NCI-H446 (cell line): ENCODE measurements at regions not wholly inside any gene's neighbourhood (a gene's known extent, or its start where the extent isn't known, plus 50 kb on each side); places are given as distances from the start of the nearest gene placed in this dataset.
"Not testable (repeated sequence)": the region's sequence is repeated elsewhere in the genome, so short reads cannot be mapped to it uniquely, and the experiment has no call there.

Experiments
- DNase-seq, 2 experiments: peaks; one replicate each; lab custom pipeline; 2025; lab: John Stamatoyannopoulos, UW

- no peak for DNase-seq
Measured at GRCh38 chr2:75894170-75894569, 183.5 kb upstream of the GCFC2 start.

DNA sequence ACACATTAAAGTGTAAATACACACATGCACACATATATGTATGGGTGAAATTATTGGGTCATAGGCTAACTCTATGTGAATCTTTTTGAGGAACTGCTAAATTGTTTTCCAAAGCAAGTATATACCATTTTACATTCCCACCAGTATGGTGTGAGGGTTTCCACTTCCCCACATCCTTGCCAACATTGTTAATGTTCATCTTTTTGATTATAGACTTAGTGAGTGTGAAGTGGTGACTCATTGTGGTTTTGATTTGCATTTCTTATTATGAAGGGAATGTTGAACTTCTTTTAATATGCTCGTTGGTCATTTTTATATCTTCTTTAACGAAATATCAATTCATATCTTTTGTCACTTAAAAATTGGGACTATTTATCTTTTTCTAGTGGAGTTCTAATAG, 181.8 kb upstream of the GCFC2 start:
- no peak for DNase-seq

DNA sequence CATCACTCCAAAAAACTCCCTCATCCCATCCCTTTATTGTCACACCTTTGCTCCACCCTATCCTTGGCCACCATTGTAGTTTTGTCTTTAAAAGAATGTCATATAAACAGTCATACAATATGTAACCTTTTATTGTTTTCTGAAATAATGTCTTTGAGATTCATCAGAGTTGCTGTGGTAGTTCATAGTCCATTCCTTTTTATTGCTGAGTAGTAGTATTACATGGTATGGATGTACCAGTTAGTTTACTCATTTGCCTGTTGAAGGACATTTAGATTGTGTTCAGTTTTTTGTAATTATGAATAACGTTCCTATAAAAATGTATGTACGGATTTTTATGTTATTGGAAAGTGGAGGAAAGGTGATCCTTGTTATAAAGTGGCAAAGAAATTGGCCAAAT, 171.8 kb upstream of the GCFC2 start:
- DNase-seq: no peak

- not testable (repeated sequence) for DNase-seq
Measured at GRCh38 chr2:75875606-75876005, 164.9 kb upstream of the GCFC2 start.

- not testable (repeated sequence) for DNase-seq
Measured at GRCh38 chr2:75871762-75872614, 161.3 kb upstream of the GCFC2 start.

DNA sequence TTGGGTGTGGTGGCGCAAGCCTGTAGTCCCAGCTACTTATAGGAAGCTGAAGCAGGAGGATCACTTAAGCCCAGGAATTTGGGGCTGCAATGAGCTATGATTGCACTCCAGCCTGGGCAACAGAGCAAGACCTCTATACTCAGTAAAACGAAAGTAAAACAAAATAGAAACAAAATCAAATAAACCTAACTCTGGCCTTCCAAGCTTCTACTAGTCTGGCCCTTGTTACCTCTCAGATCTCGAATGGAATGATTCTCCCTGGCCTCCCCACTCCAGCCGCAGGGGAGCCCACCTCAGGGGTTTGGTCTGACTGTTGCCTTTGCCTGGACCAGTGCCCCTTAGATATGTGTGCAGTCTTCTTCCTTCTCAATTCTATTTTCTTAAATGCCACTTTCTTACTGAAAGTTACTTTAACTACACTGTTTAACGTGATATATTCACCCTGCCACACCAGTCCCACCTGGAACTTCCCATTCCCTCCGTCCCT, 160.0 kb upstream of the GCFC2 start:
- DNase-seq: no peak

GRCh38 chr2:75870133-75870532, 159.4 kb upstream of the GCFC2 start:
- no peak for DNase-seq

DNA sequence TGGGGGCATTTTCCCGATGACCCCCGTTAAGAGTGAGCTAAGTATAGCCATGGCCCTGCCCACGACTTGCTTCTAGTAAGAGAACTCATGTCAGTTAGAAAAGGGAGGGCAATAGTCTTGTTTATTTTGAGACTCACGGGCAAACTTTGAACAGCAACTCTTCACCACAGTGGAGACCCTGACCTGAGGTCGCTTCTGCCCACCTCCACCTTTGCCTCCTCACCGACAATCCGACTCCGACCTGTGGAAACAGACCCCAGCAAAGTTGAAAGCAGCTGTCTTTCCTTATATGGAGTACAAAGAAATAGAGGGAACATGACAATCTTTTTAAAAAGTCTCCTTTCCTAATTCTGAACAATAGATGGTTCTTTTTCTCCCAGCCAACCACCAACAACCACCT, 155.0 kb upstream of the GCFC2 start:
- no peak for DNase-seq

GRCh38 chr2:75865083-75865482, 154.4 kb upstream of the GCFC2 start:
- no peak for DNase-seq

DNA sequence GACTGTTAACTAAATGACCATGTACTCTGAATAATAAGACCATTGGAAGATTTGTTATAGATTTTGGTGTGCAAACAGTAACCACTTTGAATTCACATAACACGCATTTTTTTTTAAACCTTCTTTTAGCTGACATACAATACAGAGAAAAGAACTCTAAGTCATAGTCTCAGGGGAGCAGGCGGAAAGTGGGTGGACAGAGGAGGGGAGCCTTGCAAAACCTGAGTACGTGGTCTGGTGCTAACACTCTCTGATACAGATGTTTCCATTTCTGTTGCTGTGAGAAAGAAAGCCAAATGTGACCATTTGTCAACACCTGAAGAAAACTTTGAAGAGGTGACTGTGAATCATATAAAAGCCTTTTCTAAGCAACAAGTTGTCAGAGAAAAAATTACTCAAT, 151.8 kb upstream of the GCFC2 start:
- DNase-seq: no peak

DNA sequence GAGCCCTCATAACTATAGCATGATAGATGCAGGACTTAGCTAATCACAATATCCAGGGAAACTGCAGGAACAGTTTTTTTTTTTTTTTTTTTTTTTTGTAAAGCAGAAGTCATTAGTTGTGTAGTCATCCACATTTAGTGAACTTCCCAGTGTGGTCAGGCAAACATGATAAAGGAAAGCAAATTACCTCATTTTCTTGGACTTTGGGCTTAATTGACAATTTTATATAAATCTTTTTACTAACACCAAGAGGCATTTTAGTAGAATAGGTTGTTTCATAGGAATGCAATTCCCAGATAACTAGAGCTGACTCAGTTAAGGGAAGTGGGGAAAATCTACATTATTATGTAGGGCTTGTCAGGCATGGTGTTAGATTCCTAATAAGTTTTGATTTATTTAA, 142.7 kb upstream of the GCFC2 start:
- no peak for DNase-seq

GRCh38 chr2:75852639-75853038, 141.9 kb upstream of the GCFC2 start:
- DNase-seq: no peak

DNA sequence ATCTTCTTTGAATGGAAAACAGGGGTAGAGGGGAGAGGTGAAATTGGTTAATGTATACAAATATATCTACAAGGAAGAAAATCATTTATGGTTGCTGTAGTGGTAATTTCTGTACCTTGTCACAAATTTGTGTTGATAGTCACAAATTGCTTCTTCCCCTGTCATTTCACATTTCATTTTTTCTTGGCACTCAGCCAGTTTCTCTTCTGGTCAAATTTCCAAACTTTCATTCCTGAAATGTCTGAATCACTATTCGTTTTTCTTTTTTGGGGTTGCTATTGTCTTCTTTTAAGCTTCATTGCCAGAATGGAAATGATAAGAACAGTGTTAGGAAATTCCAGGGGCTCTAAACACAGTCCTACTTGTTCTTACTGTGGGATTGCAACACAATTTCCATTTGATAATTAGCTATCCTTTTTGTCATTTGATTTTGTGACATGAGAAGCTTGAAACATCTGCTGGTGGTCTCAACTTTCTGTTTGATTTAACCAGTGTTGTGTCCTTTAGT, 136.0 kb upstream of the GCFC2 start:
- no peak for DNase-seq

DNA sequence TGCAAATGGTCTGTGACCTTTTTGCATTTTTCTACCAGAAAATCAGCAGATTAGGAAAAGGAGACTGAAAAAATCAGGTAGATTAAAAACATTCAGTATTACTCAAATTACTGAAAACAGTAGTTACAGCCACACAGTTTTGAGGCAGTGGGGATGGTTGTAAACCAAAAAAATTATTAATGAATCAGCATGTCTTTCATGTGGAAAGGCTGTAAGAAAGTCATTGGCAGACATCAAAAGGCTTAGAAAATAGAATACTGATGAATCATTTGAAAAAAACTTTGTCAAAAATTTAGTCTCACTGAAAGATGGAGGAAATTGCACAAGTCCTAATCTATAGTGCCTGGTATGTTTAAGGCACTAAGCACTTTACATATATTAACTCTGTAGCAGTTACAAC, 133.9 kb upstream of the GCFC2 start:
- no peak for DNase-seq

DNA sequence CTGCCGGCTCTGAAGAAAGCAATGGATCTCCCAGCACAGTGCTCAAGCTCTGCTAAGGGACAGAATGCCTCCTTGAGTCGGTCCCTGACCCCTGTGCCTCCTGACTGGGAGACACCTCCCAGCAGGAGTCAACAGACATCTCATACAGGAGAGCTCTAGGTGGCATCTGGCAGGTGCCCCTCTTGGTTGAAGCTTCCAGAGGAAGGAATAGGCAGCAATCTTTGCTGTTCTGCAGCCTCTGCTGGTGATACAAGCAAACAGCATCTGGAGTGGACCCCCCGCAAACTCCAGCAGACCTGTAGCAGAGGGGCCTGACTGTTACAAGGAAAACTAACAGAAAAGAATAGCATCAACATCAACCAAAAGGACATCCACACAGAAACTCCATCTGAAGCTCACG, 123.9 kb upstream of the GCFC2 start:
- not testable (repeated sequence) for DNase-seq

GRCh38 chr2:75833386-75833785, 122.7 kb upstream of the GCFC2 start:
- no peak for DNase-seq

DNA sequence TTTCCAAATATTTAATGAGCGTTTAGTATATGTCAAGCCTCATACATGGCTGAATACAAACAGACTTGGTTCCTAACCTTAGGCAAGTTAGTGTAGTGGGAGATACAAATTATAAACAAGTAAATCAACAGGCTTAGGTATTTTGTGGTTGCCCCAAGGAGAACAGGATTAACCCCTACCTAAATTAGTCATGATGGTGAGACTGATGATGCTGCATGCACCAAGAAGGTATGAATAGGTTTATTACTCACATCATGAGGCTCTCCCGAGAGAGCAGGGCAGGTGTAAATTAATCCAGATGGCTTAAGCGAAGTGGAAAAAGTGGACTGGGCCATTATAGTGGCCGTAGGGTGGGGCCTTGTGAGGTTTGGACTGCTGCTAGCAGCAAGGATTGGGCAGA, 118.1 kb upstream of the GCFC2 start:
- DNase-seq: no peak

DNA sequence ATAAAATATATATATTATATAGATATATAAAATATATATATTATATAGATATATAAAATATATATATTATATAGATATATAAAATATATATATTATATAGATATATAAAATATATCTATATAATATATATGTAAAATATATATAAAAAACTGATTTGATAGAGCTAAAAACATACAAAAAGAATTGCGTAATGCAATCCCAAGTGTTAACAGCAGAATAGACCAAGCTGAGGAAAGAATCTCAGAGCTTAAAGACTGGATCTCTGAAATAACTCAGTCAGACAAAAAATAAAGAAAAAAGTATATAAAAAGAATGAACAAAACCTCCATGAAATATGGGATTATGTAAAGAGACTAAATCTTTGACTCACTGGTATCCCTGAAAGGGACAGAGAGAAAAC, 112.8 kb upstream of the GCFC2 start:
- not testable (repeated sequence) for DNase-seq

DNA sequence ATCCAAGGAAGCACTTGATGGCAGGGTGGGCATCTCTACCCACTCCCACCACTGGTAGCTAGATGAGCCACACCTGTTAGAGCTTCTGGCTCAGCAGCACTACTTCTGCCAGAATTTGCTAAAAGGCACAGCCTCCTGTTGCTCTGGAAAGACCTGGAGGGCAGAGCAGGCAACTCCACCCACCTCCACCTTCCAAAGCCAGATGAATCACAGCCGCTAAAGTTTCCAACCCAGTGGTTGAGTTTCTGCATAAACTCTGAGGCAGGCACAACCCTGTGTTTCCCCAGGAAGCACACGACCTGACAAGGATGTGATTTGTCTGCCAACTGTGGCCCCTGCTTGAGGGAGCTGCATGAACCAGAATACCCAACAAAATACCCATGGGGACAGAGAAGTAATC, 111.6 kb upstream of the GCFC2 start:
- DNase-seq: no peak

DNA sequence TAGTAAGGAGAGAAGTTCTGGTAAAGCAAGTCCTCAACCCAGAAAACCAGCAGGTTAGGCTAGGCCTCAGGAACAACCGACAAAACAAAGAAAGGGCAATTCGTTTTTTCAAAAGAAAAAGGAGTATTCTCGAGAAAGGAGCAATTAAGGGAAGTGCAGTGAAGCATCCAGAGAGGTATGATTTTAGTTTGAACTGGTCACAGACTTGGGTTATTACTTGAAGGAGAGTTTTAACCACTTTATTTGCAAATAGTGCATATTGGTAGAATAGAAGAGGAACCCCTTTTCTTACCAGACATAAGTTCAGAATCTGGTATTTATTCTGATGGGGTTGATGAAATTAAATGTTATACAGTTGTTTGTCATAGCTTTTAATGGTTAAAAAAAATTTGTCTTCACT, 110.0 kb upstream of the GCFC2 start:
- DNase-seq: no peak

DNA sequence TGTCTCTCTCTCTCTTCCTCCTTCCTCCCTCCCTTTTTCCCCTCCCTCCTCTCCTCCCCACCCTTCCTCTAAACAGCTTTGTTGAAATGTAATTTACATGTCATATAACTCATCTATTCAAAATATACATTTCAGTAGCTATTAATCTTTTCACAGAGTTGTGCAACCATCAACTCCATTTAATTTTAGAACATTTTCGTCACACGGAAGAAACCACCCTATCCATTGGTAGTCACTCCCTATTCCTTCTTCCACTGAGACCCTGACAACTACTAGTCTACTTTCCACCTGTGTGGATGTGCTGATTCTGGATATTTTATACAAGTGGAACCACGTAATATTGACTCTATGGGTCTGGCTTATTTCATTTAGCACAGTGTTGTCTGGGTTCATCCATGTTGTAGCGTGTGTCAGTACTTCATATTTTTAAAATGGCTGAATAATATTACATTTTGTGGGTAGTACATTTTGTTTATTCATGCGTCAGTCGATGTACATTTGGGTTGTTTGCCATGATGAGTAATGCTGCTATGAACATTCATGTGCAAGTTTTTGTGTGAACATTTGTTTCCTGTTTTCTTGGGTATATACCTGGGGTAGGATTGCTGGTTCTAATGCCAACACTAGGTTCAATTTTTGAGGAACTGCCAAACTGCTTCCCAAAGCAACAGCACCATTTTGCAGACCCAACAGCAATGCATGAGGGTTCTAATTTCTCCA, 100.1 kb upstream of the GCFC2 start:
- DNase-seq: no peak

- DNase-seq: no peak
Measured at GRCh38 chr2:75808793-75809535, 98.2 kb upstream of the GCFC2 start.
